ENCODE measurements at regions not wholly inside any gene's neighbourhood (a gene's known extent, or its start where the extent isn't known, plus 50 kb on each side); places are given as distances from the start of the nearest gene placed in this dataset.

DNA sequence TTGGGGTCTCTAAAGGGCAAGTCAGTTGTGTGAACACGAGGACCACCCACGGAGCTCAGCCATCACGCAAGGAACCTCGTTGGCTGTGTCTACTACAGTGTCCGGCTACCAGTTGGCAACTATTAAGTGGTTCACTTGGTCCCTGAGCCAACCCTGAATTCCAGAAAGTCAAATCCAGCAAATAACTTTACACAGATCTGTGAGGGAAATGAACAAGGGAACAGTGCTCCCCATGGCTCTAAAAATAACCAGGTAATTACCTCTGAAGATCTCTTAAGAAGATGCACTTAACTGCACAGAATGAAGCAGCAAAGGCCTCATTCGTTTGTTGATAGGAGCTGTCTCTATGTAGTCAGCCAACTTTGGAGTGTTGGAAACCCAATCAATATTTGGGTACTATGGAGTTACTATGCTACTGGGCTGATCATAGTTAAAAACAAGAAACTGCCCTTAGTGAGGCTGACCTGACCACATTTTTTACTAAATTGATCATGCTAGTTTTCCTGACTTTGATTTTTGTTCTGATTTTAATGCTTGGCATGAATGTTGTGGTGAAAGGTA is 219.1 kb upstream of the LRIG1 start:
- WGBS, 3 donors, result 84 to 87% (median 86%) methylated on average over 6 of the region's 6 CpGs
- Histone ChIP-seq H3K27ac (ENCODE audit: low read depth in 1 of 3, low read length in 2 of 3) (no peak overlapping the region), H3K4me3 (ENCODE audit: low read depth in 1 of 3, low read length in 3 of 3) (no peak overlapping the region), H3K27me3 (ENCODE audit: control insufficient read depth in 3 of 3, insufficient read depth in 3 of 3, low read length in 3 of 3) (peaks cover 0 to 2% (median 0%) of the 10 kb centered on the region in 3 donors), H3K36me3 (ENCODE audit: control insufficient read depth in 3 of 3, insufficient read depth in 2 of 3, low read depth in 1 of 3, low read length in 3 of 3) (no peaks in the 10 kb centered on the region), H3K4me1 (ENCODE audit: control insufficient read depth in 3 of 3, insufficient read depth in 2 of 3, low read depth in 1 of 3, low read length in 2 of 3) (no peaks in the 10 kb centered on the region), H3K9me3 (ENCODE audit: control insufficient read depth in 2 of 2, insufficient read depth in 1 of 2, low read depth in 1 of 2, low read length in 1 of 2) (no peaks in the 10 kb centered on the region)
- DNase-seq (no peak), FAIRE-seq (no peak)

DNA sequence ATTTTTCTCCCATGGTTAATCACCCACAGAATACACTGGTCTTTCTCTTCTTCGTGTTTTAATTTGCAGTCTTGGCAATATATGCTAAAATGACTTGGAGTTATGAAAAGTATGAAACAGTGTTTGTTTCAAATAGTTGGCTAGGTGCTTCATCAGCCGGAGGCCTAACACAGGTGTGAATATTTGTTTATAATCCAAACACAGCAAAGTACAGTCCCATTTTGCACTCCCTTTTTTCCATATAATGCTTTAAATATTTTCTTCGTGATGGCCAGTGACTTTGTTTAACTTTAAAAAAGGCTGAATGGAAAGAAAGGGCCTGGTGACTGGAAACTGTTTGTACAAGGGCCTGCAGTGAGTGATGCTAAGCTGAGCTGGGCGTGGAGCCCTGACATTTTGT is 219.7 kb upstream of the LRIG1 start:
- Histone ChIP-seq H3K4me3 (ENCODE audit: low read depth in 1 of 3, low read length in 3 of 3) (no peak overlapping the region), H3K27ac (ENCODE audit: low read depth in 1 of 3, low read length in 2 of 3) (no peak overlapping the region), H3K9me3 (ENCODE audit: control insufficient read depth in 2 of 2, insufficient read depth in 1 of 2, low read depth in 1 of 2, low read length in 1 of 2) (no peaks in the 10 kb centered on the region), H3K4me1 (ENCODE audit: control insufficient read depth in 3 of 3, insufficient read depth in 2 of 3, low read depth in 1 of 3, low read length in 2 of 3) (no peaks in the 10 kb centered on the region), H3K36me3 (ENCODE audit: control insufficient read depth in 3 of 3, insufficient read depth in 2 of 3, low read depth in 1 of 3, low read length in 3 of 3) (no peaks in the 10 kb centered on the region), H3K27me3 (ENCODE audit: control insufficient read depth in 3 of 3, insufficient read depth in 3 of 3, low read length in 3 of 3) (peaks cover 0 to 2% (median 0%) of the 10 kb centered on the region in 3 donors)
- FAIRE-seq, result no peak
- DNase-seq, result no peak
- 81 to 88% (median 88%) methylated on average over 4 of the region's 4 CpGs for WGBS, 3 donors

- FAIRE-seq, result no peak
- H3K36me3 ChIP-seq (ENCODE audit: control insufficient read depth in 3 of 3, insufficient read depth in 2 of 3, low read depth in 1 of 3, low read length in 3 of 3), result no peaks in the 10 kb centered on the region
- no peak for DNase-seq
- WGBS, 3 donors, result 53 to 94% (median 87%) methylated on average over 2 of the region's 2 CpGs
- no peaks in the 10 kb centered on the region for H3K4me1 ChIP-seq (ENCODE audit: control insufficient read depth in 3 of 3, insufficient read depth in 2 of 3, low read depth in 1 of 3, low read length in 2 of 3)
- no peaks in the 10 kb centered on the region for H3K9me3 ChIP-seq (ENCODE audit: control insufficient read depth in 2 of 2, insufficient read depth in 1 of 2, low read depth in 1 of 2, low read length in 1 of 2)
- H3K4me3 ChIP-seq (ENCODE audit: low read depth in 1 of 3, low read length in 3 of 3), result no peak overlapping the region
- no peak overlapping the region for H3K27ac ChIP-seq (ENCODE audit: low read depth in 1 of 3, low read length in 2 of 3)
- H3K27me3 ChIP-seq (ENCODE audit: control insufficient read depth in 3 of 3, insufficient read depth in 3 of 3, low read length in 3 of 3), result peaks cover 0 to 2% (median 0%) of the 10 kb centered on the region in 3 donors
Measured at GRCh38 chr3:66722675-66723074, 221.9 kb upstream of the LRIG1 start.

DNA sequence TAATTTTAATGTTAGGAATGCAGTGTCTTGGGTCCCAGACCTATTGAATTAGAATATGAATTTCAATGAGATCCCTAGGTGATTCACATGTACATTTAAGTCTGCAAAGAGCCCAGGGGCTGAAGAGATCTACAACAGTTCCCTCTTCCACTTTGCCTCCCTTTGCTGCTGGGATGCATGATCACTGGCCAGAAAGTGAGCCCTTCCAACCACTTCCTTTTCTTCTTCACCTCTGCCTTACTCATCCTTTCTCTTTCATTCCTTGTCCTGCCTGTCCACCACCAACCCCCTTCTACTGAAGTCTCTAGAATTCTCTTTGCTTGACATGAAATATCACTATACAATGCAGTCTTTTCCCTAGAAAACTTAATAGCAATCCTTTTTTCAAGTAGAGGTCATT is 222.4 kb upstream of the LRIG1 start:
- H3K27me3 ChIP-seq (ENCODE audit: control insufficient read depth in 3 of 3, insufficient read depth in 3 of 3, low read length in 3 of 3), result peaks cover 0 to 2% (median 0%) of the 10 kb centered on the region in 3 donors
- H3K4me1 ChIP-seq (ENCODE audit: control insufficient read depth in 3 of 3, insufficient read depth in 2 of 3, low read depth in 1 of 3, low read length in 2 of 3), result no peaks in the 10 kb centered on the region
- no peak for DNase-seq
- no peaks in the 10 kb centered on the region for H3K36me3 ChIP-seq (ENCODE audit: control insufficient read depth in 3 of 3, insufficient read depth in 2 of 3, low read depth in 1 of 3, low read length in 3 of 3)
- no peak for FAIRE-seq
- no peaks in the 10 kb centered on the region for H3K9me3 ChIP-seq (ENCODE audit: control insufficient read depth in 2 of 2, insufficient read depth in 1 of 2, low read depth in 1 of 2, low read length in 1 of 2)
- H3K27ac ChIP-seq (ENCODE audit: low read depth in 1 of 3, low read length in 2 of 3), result no peak overlapping the region
- H3K4me3 ChIP-seq (ENCODE audit: low read depth in 1 of 3, low read length in 3 of 3), result no peak overlapping the region

GRCh38 chr3:66729687-66730393 is 229.0 kb upstream of the LRIG1 start:
- Histone ChIP-seq H3K4me1 (ENCODE audit: control insufficient read depth in 3 of 3, insufficient read depth in 2 of 3, low read depth in 1 of 3, low read length in 2 of 3) (no peaks in the 10 kb centered on the region), H3K36me3 (ENCODE audit: control insufficient read depth in 3 of 3, insufficient read depth in 2 of 3, low read depth in 1 of 3, low read length in 3 of 3) (no peaks in the 10 kb centered on the region), H3K27me3 (ENCODE audit: control insufficient read depth in 3 of 3, insufficient read depth in 3 of 3, low read length in 3 of 3) (no peaks in the 10 kb centered on the region), H3K9me3 (ENCODE audit: control insufficient read depth in 2 of 2, insufficient read depth in 1 of 2, low read depth in 1 of 2, low read length in 1 of 2) (peaks cover 0 to 2% of the 10 kb centered on the region in 2 donors), H3K4me3 (ENCODE audit: low read depth in 1 of 3, low read length in 3 of 3) (no peak overlapping the region), H3K27ac (ENCODE audit: low read depth in 1 of 3, low read length in 2 of 3) (no peak overlapping the region)
- 44 to 71% (median 61%) methylated on average over 2 of the region's 2 CpGs for WGBS, 3 donors
- DNase-seq, result peak; percentile 23 to 45
- no peak for FAIRE-seq

GRCh38 chr3:66738625-66739365 is 238.0 kb upstream of the LRIG1 start:
- 77 to 85% (median 80%) methylated on average over 7 of the region's 7 CpGs for WGBS, 3 donors
- H3K27me3 ChIP-seq (ENCODE audit: control insufficient read depth in 3 of 3, insufficient read depth in 3 of 3, low read length in 3 of 3), result no peaks in the 10 kb centered on the region
- H3K9me3 ChIP-seq (ENCODE audit: control insufficient read depth in 2 of 2, insufficient read depth in 1 of 2, low read depth in 1 of 2, low read length in 1 of 2), result no peaks in the 10 kb centered on the region
- H3K36me3 ChIP-seq (ENCODE audit: control insufficient read depth in 3 of 3, insufficient read depth in 2 of 3, low read depth in 1 of 3, low read length in 3 of 3), result no peaks in the 10 kb centered on the region
- no peak for DNase-seq
- FAIRE-seq, result no peak
- no peak overlapping the region for H3K4me3 ChIP-seq (ENCODE audit: low read depth in 1 of 3, low read length in 3 of 3)
- no peak overlapping the region for H3K27ac ChIP-seq (ENCODE audit: low read depth in 1 of 3, low read length in 2 of 3)
- H3K4me1 ChIP-seq (ENCODE audit: control insufficient read depth in 3 of 3, insufficient read depth in 2 of 3, low read depth in 1 of 3, low read length in 2 of 3), result no peaks in the 10 kb centered on the region

DNA sequence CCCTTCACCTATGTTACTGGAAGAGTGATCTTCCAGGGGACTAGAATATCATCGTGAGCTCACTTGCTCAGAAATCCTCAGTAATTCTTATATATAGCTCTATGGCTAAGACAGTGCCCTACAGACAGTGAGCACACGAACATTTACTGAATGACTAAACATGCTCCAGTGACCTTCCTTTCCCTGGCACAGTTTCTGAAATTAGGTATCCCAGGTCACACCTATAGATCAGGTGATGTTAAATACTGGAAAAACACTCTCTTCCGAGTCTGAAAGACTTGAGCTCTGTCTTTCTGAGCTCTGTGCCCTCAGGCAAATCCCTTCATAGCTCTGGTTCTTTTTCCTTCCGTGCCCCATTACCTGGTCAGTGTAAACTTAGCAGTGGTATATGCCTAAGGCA is 239.4 kb upstream of the LRIG1 start:
- FAIRE-seq, result no peak
- 77 to 92% (median 89%) methylated on average over 4 of the region's 4 CpGs for WGBS, 3 donors

GRCh38 chr3:66744521-66744920 is 243.7 kb upstream of the LRIG1 start:
- no peaks in the 10 kb centered on the region for H3K36me3 ChIP-seq (ENCODE audit: control insufficient read depth in 3 of 3, insufficient read depth in 2 of 3, low read depth in 1 of 3, low read length in 3 of 3)
- H3K27ac ChIP-seq (ENCODE audit: low read depth in 1 of 3, low read length in 2 of 3), result no peak overlapping the region
- 77 to 96% (median 82%) methylated on average over 1 of the region's 1 CpG for WGBS, 3 donors
- H3K4me3 ChIP-seq (ENCODE audit: low read depth in 1 of 3, low read length in 3 of 3), result no peak overlapping the region
- FAIRE-seq (no peak), DNase-seq (no peak)
- no peaks in the 10 kb centered on the region for H3K4me1 ChIP-seq (ENCODE audit: control insufficient read depth in 3 of 3, insufficient read depth in 2 of 3, low read depth in 1 of 3, low read length in 2 of 3)
- peaks cover 0 to 3% of the 10 kb centered on the region in 2 donors for H3K9me3 ChIP-seq (ENCODE audit: control insufficient read depth in 2 of 2, insufficient read depth in 1 of 2, low read depth in 1 of 2, low read length in 1 of 2)
- H3K27me3 ChIP-seq (ENCODE audit: control insufficient read depth in 3 of 3, insufficient read depth in 3 of 3, low read length in 3 of 3), result no peaks in the 10 kb centered on the region

More for the DNA sequence above, 239.4 kb upstream of the LRIG1 start:
- H3K9me3 ChIP-seq (ENCODE audit: control insufficient read depth in 2 of 2, insufficient read depth in 1 of 2, low read depth in 1 of 2, low read length in 1 of 2), result no peaks in the 10 kb centered on the region
- no peaks in the 10 kb centered on the region for H3K27me3 ChIP-seq (ENCODE audit: control insufficient read depth in 3 of 3, insufficient read depth in 3 of 3, low read length in 3 of 3)
- H3K36me3 ChIP-seq (ENCODE audit: control insufficient read depth in 3 of 3, insufficient read depth in 2 of 3, low read depth in 1 of 3, low read length in 3 of 3), result no peaks in the 10 kb centered on the region
- H3K27ac ChIP-seq (ENCODE audit: low read depth in 1 of 3, low read length in 2 of 3), result no peak overlapping the region
- H3K4me3 ChIP-seq (ENCODE audit: low read depth in 1 of 3, low read length in 3 of 3), result no peak overlapping the region
- H3K4me1 ChIP-seq (ENCODE audit: control insufficient read depth in 3 of 3, insufficient read depth in 2 of 3, low read depth in 1 of 3, low read length in 2 of 3), result no peaks in the 10 kb centered on the region
- no peak for DNase-seq

All from small intestine (tissue), 7 donors.